AG10803 (cell line): ENCODE measurements at regions not wholly inside any gene's neighbourhood (a gene's known extent, or its start where the extent isn't known, plus 50 kb on each side); places are given as distances from the start of the nearest gene placed in this dataset.

ENCODE experiments used
- DNase-seq: peaks from one replicate; pipeline ENCODE4 v3.0.0; 2010; ENCODE audit warnings: low read depth
- H3K4me3 ChIP-seq: 2 replicates; pipeline ENCODE4 v1.5.1; 2011; ENCODE audit warnings: mild to moderate bottlenecking, low read length, control low read depth
- TF ChIP-seq, protein P1 (sequence below): conservative IDR thresholded peaks from 2 replicates; pipeline ENCODE4 v1.5.1; 2011; ENCODE audit warnings: mild to moderate bottlenecking, low read length, control low read depth, inconsistent platforms

DNA sequence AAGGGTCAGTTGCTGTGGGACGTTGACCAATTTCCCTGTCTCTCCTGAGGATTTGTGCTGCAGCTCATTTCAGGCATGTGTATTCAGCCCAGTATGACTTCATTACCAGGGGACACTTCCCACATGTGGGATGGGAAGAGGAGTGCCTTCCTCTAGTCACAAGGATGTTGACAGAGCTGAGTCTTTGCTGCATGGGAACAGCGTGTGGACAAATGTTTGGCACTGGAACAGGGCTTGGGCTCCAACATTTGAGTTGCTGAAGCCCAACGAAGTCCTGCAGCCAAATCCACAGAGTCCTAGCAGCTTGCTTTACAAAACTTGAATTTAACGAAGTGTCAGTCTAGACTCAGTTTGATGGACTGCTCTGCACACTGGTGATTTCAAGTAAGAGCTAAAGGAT lies 283.2 kb downstream of the SH3GL2 start:
- TF ChIP-seq, protein P1, sequence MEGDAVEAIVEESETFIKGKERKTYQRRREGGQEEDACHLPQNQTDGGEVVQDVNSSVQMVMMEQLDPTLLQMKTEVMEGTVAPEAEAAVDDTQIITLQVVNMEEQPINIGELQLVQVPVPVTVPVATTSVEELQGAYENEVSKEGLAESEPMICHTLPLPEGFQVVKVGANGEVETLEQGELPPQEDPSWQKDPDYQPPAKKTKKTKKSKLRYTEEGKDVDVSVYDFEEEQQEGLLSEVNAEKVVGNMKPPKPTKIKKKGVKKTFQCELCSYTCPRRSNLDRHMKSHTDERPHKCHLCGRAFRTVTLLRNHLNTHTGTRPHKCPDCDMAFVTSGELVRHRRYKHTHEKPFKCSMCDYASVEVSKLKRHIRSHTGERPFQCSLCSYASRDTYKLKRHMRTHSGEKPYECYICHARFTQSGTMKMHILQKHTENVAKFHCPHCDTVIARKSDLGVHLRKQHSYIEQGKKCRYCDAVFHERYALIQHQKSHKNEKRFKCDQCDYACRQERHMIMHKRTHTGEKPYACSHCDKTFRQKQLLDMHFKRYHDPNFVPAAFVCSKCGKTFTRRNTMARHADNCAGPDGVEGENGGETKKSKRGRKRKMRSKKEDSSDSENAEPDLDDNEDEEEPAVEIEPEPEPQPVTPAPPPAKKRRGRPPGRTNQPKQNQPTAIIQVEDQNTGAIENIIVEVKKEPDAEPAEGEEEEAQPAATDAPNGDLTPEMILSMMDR: no peak
- H3K4me3 ChIP-seq: no peak overlapping the region
- DNase-seq: no peak

DNA sequence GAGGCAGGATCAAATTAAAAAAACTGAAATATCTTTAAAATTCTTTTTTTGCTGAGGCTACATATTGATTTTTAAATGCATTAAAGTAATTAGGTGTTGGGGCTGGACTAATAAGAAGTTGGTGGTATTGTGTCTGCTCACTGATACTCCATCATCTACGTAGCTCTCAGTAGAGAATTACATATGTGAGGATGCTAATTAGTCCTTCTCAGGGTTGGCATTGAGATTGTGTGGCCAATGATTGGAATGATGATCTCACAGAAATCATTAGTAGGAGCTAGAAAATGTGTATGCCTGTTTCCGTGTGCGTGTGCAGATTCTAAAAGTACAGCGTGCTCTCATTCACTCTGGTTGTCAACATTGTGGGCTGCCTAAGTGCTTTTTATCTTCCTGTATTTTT lies 283.8 kb downstream of the SH3GL2 start:
- TF ChIP-seq, protein P1: no peak
- no peak overlapping the region for H3K4me3 ChIP-seq
- DNase-seq: no peak

DNA sequence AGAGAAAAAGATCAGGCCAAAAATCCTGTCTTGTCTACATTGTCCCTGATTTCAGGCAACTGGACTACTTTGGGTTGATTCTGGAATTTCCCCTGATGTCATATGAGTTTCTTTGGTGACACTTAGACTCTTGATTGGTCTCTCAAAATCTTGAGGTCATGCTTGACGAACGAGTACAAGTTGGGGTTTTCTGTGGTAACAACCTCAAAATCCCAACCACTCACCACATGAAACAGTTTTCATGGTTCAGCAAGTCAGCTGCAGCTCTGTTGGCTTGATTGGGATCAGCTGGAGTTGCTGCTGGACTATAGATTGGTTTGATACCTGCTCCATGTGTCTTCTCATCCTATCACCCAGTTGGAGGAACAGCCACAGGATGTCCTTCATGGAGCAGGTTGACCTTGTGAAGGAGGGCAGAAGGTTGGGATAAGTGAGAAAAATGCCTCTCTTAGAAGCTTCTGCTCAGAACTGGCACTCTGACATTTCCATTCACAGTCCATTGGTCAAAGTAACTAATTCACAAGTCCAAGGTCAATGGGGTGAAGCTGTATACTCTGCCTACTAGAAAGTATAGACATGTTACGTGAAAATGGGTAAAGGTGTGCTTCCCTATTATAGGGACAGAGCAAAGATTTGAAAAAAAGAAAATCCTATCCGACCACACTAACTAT lies 284.5 kb downstream of the SH3GL2 start:
- no peak overlapping the region for H3K4me3 ChIP-seq
- TF ChIP-seq, protein P1: no peak
- DNase-seq: no peak

DNA sequence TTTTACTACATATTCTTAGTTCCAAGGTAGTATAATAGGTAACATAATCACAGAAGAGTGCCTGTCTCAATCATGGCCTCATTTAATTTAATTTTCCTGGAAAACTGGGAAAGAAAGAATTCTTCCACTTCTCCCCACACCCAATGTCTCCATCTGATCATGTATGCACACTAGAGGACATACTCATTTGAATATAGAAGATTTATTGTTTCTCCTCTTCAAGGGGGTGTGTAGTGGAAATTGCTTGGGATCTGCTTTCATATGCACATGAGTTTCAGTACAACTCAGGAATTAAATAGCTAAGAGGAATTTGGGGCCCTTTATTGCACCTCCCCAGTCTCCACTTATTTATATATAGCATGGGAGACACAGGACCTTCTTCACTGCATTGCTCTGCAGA lies 285.1 kb downstream of the SH3GL2 start:
- no peak overlapping the region for H3K4me3 ChIP-seq
- no peak for DNase-seq
- TF ChIP-seq, protein P1: no peak

DNA sequence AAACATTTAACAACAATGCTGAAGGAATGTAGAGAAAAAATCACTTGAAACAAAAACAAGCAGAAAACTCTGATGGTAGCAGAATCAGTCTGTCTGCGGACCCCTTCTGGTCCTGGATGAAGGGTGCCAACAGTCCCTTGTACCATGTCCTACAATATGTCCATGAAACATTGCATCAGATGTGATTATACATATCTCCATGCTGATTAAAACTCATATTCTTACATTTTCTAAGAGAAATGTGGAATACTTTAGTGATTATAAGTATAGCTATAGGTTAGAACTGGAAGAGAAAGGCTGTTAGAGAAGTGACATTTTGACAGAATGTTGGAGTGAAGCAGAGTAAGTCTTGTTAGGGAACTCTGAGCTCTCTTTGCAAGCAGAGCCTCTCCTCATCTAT lies 286.1 kb downstream of the SH3GL2 start:
- H3K4me3 ChIP-seq: no peak overlapping the region
- DNase-seq: no peak
- TF ChIP-seq, protein P1: no peak

DNA sequence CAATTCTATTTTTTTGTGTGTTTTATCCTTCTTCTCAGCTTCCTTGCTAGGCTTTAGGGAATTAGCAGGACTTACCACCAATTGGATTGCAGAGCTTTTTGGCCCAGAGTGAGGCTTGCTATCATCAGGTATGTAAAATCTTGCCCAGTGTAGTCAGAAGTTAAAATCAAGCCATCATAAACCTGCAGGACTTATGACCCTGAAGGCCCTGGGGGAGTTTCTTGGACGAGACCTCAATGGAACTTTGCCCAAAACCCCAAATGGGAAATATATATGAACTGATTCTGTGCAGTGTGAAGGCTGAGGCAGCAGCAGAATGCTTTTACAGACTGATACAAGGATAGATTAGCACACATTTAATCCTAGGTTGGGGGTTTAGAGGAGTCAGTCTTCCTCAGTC lies 287.0 kb downstream of the SH3GL2 start:
- no peak overlapping the region for H3K4me3 ChIP-seq
- DNase-seq: no peak
- TF ChIP-seq, protein P1: no peak

DNA sequence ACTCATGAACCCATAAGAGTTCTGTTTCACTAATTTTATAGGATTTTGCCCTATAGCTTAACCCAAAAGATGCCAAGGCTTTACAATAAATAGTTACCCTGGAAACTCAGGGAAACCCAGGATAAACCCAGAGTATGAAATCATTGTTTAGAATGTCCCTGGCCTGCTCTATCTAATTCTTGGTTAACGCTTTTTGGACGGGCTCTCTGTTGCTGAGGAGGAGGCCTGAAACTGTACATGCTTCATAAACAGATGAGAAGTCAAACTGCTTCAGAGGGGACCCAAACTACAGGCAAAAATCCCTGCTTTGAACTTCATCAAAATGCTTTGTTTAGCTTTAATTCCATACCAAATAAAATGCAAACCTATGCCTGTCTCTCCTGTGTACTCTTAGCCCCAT lies 291.9 kb downstream of the SH3GL2 start:
- TF ChIP-seq, protein P1: no peak
- DNase-seq: no peak
- H3K4me3 ChIP-seq: no peak overlapping the region
